Liver (tissue), 3 donors: ENCODE measurements at regions not wholly inside any gene's neighbourhood (a gene's known extent, or its start where the extent isn't known, plus 50 kb on each side); places are given as distances from the start of the nearest gene placed in this dataset.
"Not testable (repeated sequence)": the region's sequence is repeated elsewhere in the genome, so short reads cannot be mapped to it uniquely, and the experiment has no call there.

Experiments used
- CTCF ChIP-seq: fragments of 150-350 bp; IDR thresholded peaks from 2 replicates; pipeline ENCODE4 v1.5.1; 2017; ENCODE audit warnings: improper control_type of control experiment, low read depth, low read length; ENCODE audit not compliant: missing input control
- GABPA ChIP-seq, 2 donors: IDR thresholded peaks in 1 of 2; conservative IDR thresholded peaks in 1 of 2; 2 replicates each; pipeline ENCODE4 v1.6.1; 2016; ENCODE audit warnings: antibody characterized with exemption in 2 of 2, mild to moderate bottlenecking in 1 of 2, moderate library complexity in 1 of 2
- HNF4A ChIP-seq, 2 donors: conservative IDR thresholded peaks; 2 replicates each; pipeline ENCODE4 v1.6.1; 2016; ENCODE audit warnings: antibody characterized with exemption in 2 of 2, mild to moderate bottlenecking in 2 of 2
- donor health status: healthy.
- donor health status: healthy.

DNA sequence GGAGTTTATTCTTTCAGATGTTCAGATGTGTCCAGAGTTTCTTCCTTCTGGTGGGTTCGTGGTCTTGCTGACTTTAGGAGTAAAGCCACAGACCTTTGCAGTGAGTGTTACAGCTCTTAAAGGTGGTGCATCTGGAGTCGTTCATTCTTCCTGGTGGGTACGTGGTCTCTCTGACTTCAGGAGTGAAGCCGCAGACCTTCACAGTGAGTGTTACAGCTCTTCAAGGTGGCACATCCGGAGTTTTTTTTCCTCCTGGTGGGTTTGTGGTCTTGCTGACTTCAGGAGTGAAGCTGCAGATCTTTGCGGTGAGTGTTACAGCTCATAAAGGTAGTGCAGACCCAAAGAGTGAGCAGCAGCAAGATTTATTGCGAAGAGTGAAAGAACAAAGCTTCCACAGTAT, 1263.2 kb downstream of the REEP3 start:
- TF ChIP-seq CTCF; GABPA (IDR thresholded peaks at IDR 0.05 in 1 of 2, conservative IDR thresholded peaks at IDR 0.05 in 1 of 2); HNF4A (conservative IDR thresholded peaks at IDR 0.05): not testable (repeated sequence)
